HepG2 (cell line): ENCODE measurements at regions not wholly inside any gene's neighbourhood (a gene's known extent, or its start where the extent isn't known, plus 50 kb on each side); places are given as distances from the start of the nearest gene placed in this dataset.

Experiments
- ATAC-seq: fragments of 200-7000 bp; cut with Tn5 transposase; 3 replicates; pipeline ENCODE4 v1.9.1; 2020; ENCODE audit warnings: mild to moderate bottlenecking, moderate library complexity
- BruUV-seq: library from RNA; stranded (reverse); fragments of 400-500 nt; replicated peaks from 2 replicates; lab custom pipeline; 2021; lab: Mats Ljungman, UMichigan
- CTCF ChIA-PET: fragments of 300-600 bp; formaldehyde crosslinking; extraction: SDS; loops from one replicate; lab custom pipeline; 2021; ENCODE audit warnings: low total read pairs, inconsistent platforms, low intra/inter-chr PET ratio; lab: Yijun Ruan, JAX
- POLR2A ChIA-PET: fragments of 350-600 bp; sonication (Branson Sonifier 250); formaldehyde crosslinking; loops from one replicate; lab custom pipeline; 2020; ENCODE audit warnings: antibody characterized with exemption, inconsistent platforms; lab: Yijun Ruan, JAX
- DNase-seq: peaks from one replicate; pipeline ENCODE4 v3.0.0-alpha.2; 2015; ENCODE audit warnings: low spot score
- FAIRE-seq: peaks from 3 replicates; lab custom pipeline; 2011; peaks lifted over from hg19 to GRCh38; lab: Jason Lieb, UNC
- H2AFZ ChIP-seq: one replicate; pipeline ENCODE4 v1.6.1; 2011; ENCODE audit warnings: low read length, inconsistent platforms
- H3K27ac ChIP-seq: fragments of 300-600 bp; 3 replicates; pipeline ENCODE4 v1.8.0; 2011; ENCODE audit warnings: mixed run types, mild to moderate bottlenecking, mixed read lengths, low read length, inconsistent platforms; ENCODE audit not compliant: insufficient read depth; ENCODE audit errors: extremely low read length
- H3K27me3 ChIP-seq, 2 experiments: fragments of 200-600 bp in 1 of 2; 2 replicates in 1 of 2; 3 replicates in 1 of 2; pipeline versions ENCODE4 v1.6.0 to v1.8.0; 2011; ENCODE audit warnings: low read length in 2 of 2, mild to moderate bottlenecking in 2 of 2, moderate library complexity in 2 of 2, inconsistent platforms in 1 of 2; ENCODE audit not compliant: insufficient read depth in 2 of 2, control insufficient read depth in 1 of 2
- H3K36me3 ChIP-seq, 2 experiments: fragments of 200-600 bp in 1 of 2; replicated peaks in 1 of 2; 2 replicates in 1 of 2; 3 replicates in 1 of 2; pipeline versions ENCODE4 v1.5.1 to v1.8.0; 2011; ENCODE audit warnings: low read length in 2 of 2, inconsistent platforms in 1 of 2; ENCODE audit not compliant: insufficient read depth in 2 of 2, control insufficient read depth in 1 of 2
- H3K4me1 ChIP-seq: 2 replicates; pipeline ENCODE4 v1.5.1; 2012; ENCODE audit warnings: low read length, inconsistent platforms; ENCODE audit not compliant: insufficient read depth
- H3K4me2 ChIP-seq: 2 replicates; pipeline ENCODE4 v1.6.0; 2011; ENCODE audit warnings: low read depth, low read length, inconsistent platforms
- H3K4me3 ChIP-seq, 3 experiments: fragments of 200-600 bp in 1 of 3; sonication (generic), shearing (Covaris generic) in 1 of 3; replicated peaks in 1 of 3; 2 replicates each; pipeline ENCODE4 v1.5.1; 2011 to 2016; ENCODE audit warnings: low read length in 3 of 3, inconsistent platforms in 2 of 3, low read depth in 2 of 3, mild to moderate bottlenecking in 2 of 3, control low read depth in 1 of 3, mixed read lengths in 1 of 3; ENCODE audit not compliant: insufficient read depth in 1 of 3
- H3K79me2 ChIP-seq: one replicate; pipeline ENCODE4 v1.6.1; 2011; ENCODE audit warnings: low read length, inconsistent platforms; ENCODE audit not compliant: insufficient read depth
- H3K9ac ChIP-seq: 2 replicates; pipeline ENCODE4 v1.6.0; 2011; ENCODE audit warnings: mild to moderate bottlenecking, low read depth, low read length, inconsistent platforms; ENCODE audit not compliant: insufficient read depth
- H3K9me3 ChIP-seq: 2 replicates; pipeline ENCODE4 v1.5.1; 2012; ENCODE audit warnings: mild to moderate bottlenecking, low read length
- H4K20me1 ChIP-seq: 2 replicates; pipeline ENCODE4 v1.6.0; 2011; ENCODE audit warnings: inconsistent platforms, mild to moderate bottlenecking, low read length, moderate library complexity; ENCODE audit not compliant: insufficient read depth
- CEBPZ ChIP-seq: IDR thresholded peaks from 2 replicates; pipeline ENCODE4 v1.6.1; 2012; ENCODE audit warnings: low read length, improper control_type of control experiment
- FLYWCH1 ChIP-seq: sonication (generic); formaldehyde crosslinking; IDR thresholded peaks from 2 replicates; pipeline ENCODE4 v1.8.1; 2023; ENCODE audit warnings: mild to moderate bottlenecking, missing genetic modification reagents
- GABPA ChIP-seq, 2 experiments: IDR thresholded peaks; 2 replicates each; pipeline ENCODE4 v1.6.1; 2011 to 2016; ENCODE audit warnings: low read depth in 2 of 2, low read length in 1 of 2, missing biosample characterization in 1 of 2, missing genetic modification characterization in 1 of 2
- GATA4 ChIP-seq: sonication (generic); IDR thresholded peaks from 2 replicates; pipeline ENCODE4 v1.6.1; 2016; ENCODE audit warnings: antibody characterized with exemption, low read depth, borderline replicate concordance
- MYNN ChIP-seq: sonication (generic); formaldehyde crosslinking; IDR thresholded peaks from 2 replicates; pipeline ENCODE4 v1.4.0; 2020; ENCODE audit warnings: mild to moderate bottlenecking, low read depth, missing genetic modification reagents
- RARA ChIP-seq: IDR thresholded peaks from 2 replicates; pipeline ENCODE4 v1.6.1; 2016; ENCODE audit warnings: missing genetic modification reagents, missing compliant biosample characterization
- U2AF1 ChIP-seq: fragments of 200-400 bp; formaldehyde crosslinking; optimal IDR thresholded peaks from 2 replicates; pipeline ENCODE3; 2017; ENCODE audit warnings: mild to moderate bottlenecking, low read depth, low read length
- YEATS4 ChIP-seq: sonication (generic); formaldehyde crosslinking; IDR thresholded peaks from 2 replicates; pipeline ENCODE4 v1.4.0; 2020; ENCODE audit warnings: missing genetic modification reagents, borderline replicate concordance
- ZSCAN29 ChIP-seq: sonication (generic); formaldehyde crosslinking; conservative IDR thresholded peaks from 2 replicates; pipeline ENCODE4 v1.4.0; 2020; ENCODE audit warnings: mild to moderate bottlenecking, missing genetic modification reagents
- WGBS: methylation state at CpG from one replicate; pipeline ENCODE4 v1.1.6; 2017; ENCODE audit warnings: low lambda C conversion rate; 5-methylcytosine and 5-hydroxymethylcytosine counted together
- in situ Hi-C: cut with HindIII; loops from 2 replicates; pipeline ENCODE4 v1.10.0; 2017; ENCODE audit warnings: low pct_unique_long_range_greater_than_20kb; ENCODE audit not compliant: extremely low pct_ligation_motif_present
- intact Hi-C: fragments of 100-400 bp; cut with micrococcal nuclease; formaldehyde crosslinking; loops from one replicate; pipeline ENCODE4 v1.10.0; 2022; ENCODE audit not compliant: unreplicated experiment

- Histone ChIP-seq H2AFZ (no peak overlapping the region), H3K27me3 (peaks cover 0 to 4% of the 10 kb centered on the region in 2 experiments; a peak in 1 of 5 replicates), H3K9me3 (no peaks in the 10 kb centered on the region), H3K4me2 (no peak overlapping the region), H3K4me1 (no peaks in the 10 kb centered on the region), H3K79me2 (no peaks in the 10 kb centered on the region), H4K20me1 (no peaks in the 10 kb centered on the region), H3K36me3 (no peaks in the 10 kb centered on the region), H3K27ac (no peak overlapping the region), H3K4me3 (no peak overlapping the region), H3K9ac (no peak overlapping the region)
- FAIRE-seq (no peak), ATAC-seq (no peak), DNase-seq (no peak)
- intact Hi-C loops (no loop called here), in situ Hi-C loops (no loop called here)
- POLR2A ChIA-PET = no interaction called here
- no peak for TF ChIP-seq MYNN
- no peak for TF ChIP-seq U2AF1
- no peak for TF ChIP-seq ZSCAN29
- TF ChIP-seq RARA = no peak
- TF ChIP-seq GATA4 = no peak
- TF ChIP-seq GABPA (IDR thresholded peaks at IDR 0.05; ENCODE audit: low read depth, low read length) = no peak
- no peak for TF ChIP-seq GABPA (CRISPR knock-in tag; IDR thresholded peaks at IDR 0.05; ENCODE audit: low read depth)
- 6% methylated on average over 6 of the region's 11 CpGs for WGBS
- CTCF ChIA-PET = no interaction called here
- no TSS peak for BruUV-seq
Observed at GRCh38 chr11:131178020-131178419, 192.4 kb upstream of the NTM start.

GRCh38 chr11:131178596-131178995, 191.8 kb upstream of the NTM start:
- intact Hi-C loops (no loop called here), in situ Hi-C loops (no loop called here)
- Histone ChIP-seq H3K79me2 (no peaks in the 10 kb centered on the region), H3K4me3 (no peak overlapping the region), H3K4me2 (no peak overlapping the region), H3K36me3 (no peaks in the 10 kb centered on the region), H3K9ac (no peak overlapping the region), H4K20me1 (no peaks in the 10 kb centered on the region), H3K27me3 (peaks cover 0 to 4% of the 10 kb centered on the region in 2 experiments; a peak in 1 of 5 replicates), H3K4me1 (no peaks in the 10 kb centered on the region), H2AFZ (no peak overlapping the region), H3K9me3 (no peaks in the 10 kb centered on the region), H3K27ac (no peak overlapping the region)
- no peak for FAIRE-seq
- WGBS = 5% methylated on average over 3 of the region's 3 CpGs
- CTCF ChIA-PET = no interaction called here
- TF ChIP-seq YEATS4 (CRISPR knock-in tag) = no peak
- no peak for TF ChIP-seq CEBPZ
- no peak for TF ChIP-seq FLYWCH1
- ATAC-seq = no peak
- POLR2A ChIA-PET = no interaction called here
- no peak for DNase-seq
- no TSS peak for BruUV-seq
